ENCODE measurements at regions not wholly inside any gene's neighbourhood (a gene's known extent, or its start where the extent isn't known, plus 50 kb on each side); places are given as distances from the start of the nearest gene placed in this dataset.
"Not testable (repeated sequence)": the region's sequence is repeated elsewhere in the genome, so short reads cannot be mapped to it uniquely, and the experiment has no call there.

- no peak for DNase-seq (ENCODE audit: low spot score)
These were observed 147.9 kb downstream of the SOX4 start for GRCh38 chr6:21741221-21742109.

GRCh38 chr6:21742238-21742660, 148.7 kb downstream of the SOX4 start:
- no peak for DNase-seq (ENCODE audit: low spot score)

GRCh38 chr6:21744331-21744730, 150.8 kb downstream of the SOX4 start:
- DNase-seq (ENCODE audit: low spot score), result no peak

GRCh38 chr6:21745543-21746337, 152.2 kb downstream of the SOX4 start:
- DNase-seq (ENCODE audit: low spot score), result no peak

GRCh38 chr6:21747441-21747840, 153.9 kb downstream of the SOX4 start:
- DNase-seq (ENCODE audit: low spot score), result no peak

- no peak for DNase-seq (ENCODE audit: low spot score)
These were observed 154.9 kb downstream of the SOX4 start for GRCh38 chr6:21748343-21749056.

- DNase-seq (ENCODE audit: low spot score), result no peak
These were observed 156.2 kb downstream of the SOX4 start for GRCh38 chr6:21749754-21750153.

GRCh38 chr6:21750575-21750974, 157.0 kb downstream of the SOX4 start:
- no peak for DNase-seq (ENCODE audit: low spot score)

- no peak for DNase-seq (ENCODE audit: low spot score)
These were observed 158.1 kb downstream of the SOX4 start for GRCh38 chr6:21751608-21752007.

- DNase-seq (ENCODE audit: low spot score), result no peak
These were observed 158.7 kb downstream of the SOX4 start for GRCh38 chr6:21752054-21752811.

- no peak for DNase-seq (ENCODE audit: low spot score)
These were observed 159.9 kb downstream of the SOX4 start for GRCh38 chr6:21753241-21754108.

- DNase-seq (ENCODE audit: low spot score), result no peak
These were observed 161.3 kb downstream of the SOX4 start for GRCh38 chr6:21754891-21755290.

- no peak for DNase-seq (ENCODE audit: low spot score)
These were observed 162.9 kb downstream of the SOX4 start for GRCh38 chr6:21756487-21756886.

GRCh38 chr6:21757392-21757791, 163.8 kb downstream of the SOX4 start:
- DNase-seq (ENCODE audit: low spot score), result not testable (repeated sequence)

- DNase-seq (ENCODE audit: low spot score), result no peak
These were observed 166.2 kb downstream of the SOX4 start for GRCh38 chr6:21759721-21760120.

GRCh38 chr6:21761053-21761730, 167.6 kb downstream of the SOX4 start:
- not testable (repeated sequence) for DNase-seq (ENCODE audit: low spot score)

- no peak for DNase-seq (ENCODE audit: low spot score)
These were observed 171.4 kb downstream of the SOX4 start for GRCh38 chr6:21764989-21765388.

- no peak for DNase-seq (ENCODE audit: low spot score)
These were observed 174.5 kb downstream of the SOX4 start for GRCh38 chr6:21767891-21768648.
